ENCODE measurements at regions not wholly inside any gene's neighbourhood (a gene's known extent, or its start where the extent isn't known, plus 50 kb on each side); places are given as distances from the start of the nearest gene placed in this dataset.

GRCh38 chr17:52504081-52504480 is 345.6 kb upstream of the CA10 start:
- Histone ChIP-seq H3K27me3 (ENCODE audit: control insufficient read depth in 1 of 2, insufficient read depth in 1 of 2, low read length in 2 of 2) (no peaks in the 10 kb centered on the region), H4K8ac (ENCODE audit: low read length) (no peak overlapping the region), H3K9ac (ENCODE audit: low read length) (no peak overlapping the region), H3K23ac (ENCODE audit: low read length in 2 of 2) (no peak overlapping the region), H2BK15ac (ENCODE audit: low read depth, poor library complexity, severe bottlenecking) (no peak overlapping the region), H2BK120ac (ENCODE audit: low read depth, low read length) (no peak overlapping the region), H3K4me2 (ENCODE audit: low read length, poor library complexity, severe bottlenecking) (no peak overlapping the region), H2AK5ac (ENCODE audit: low read length, severe bottlenecking) (no peak overlapping the region), H2BK12ac (ENCODE audit: low read length in 2 of 2) (no peak overlapping the region), H3K14ac (ENCODE audit: low read length in 2 of 2) (no peak overlapping the region), H3K79me1 (replicated peaks; ENCODE audit: low read length, poor library complexity, severe bottlenecking) (no peaks in the 10 kb centered on the region), H3K9me3 (ENCODE audit: control insufficient read depth, low read length) (peaks cover 17% of the 10 kb centered on the region), H3K18ac (ENCODE audit: low read depth in 1 of 2, low read length in 2 of 2) (no peak overlapping the region), H4K91ac (ENCODE audit: low read length) (no peak overlapping the region), H2BK5ac (ENCODE audit: low read depth, low read length, poor library complexity, severe bottlenecking) (no peak overlapping the region), H3K36me3 (ENCODE audit: control insufficient read depth in 1 of 2, insufficient read depth in 2 of 2, low read depth in 1 of 2, low read length in 2 of 2) (no peaks in the 10 kb centered on the region), H2AFZ (ENCODE audit: low read depth, low read length) (no peak overlapping the region), H3K4me3 (ENCODE audit: insufficient read depth in 1 of 2, low read depth in 1 of 2, low read length in 2 of 2) (no peak overlapping the region), H3K4ac (ENCODE audit: low read depth in 1 of 2, low read length in 2 of 2) (no peak overlapping the region), H3K4me1 (ENCODE audit: control insufficient read depth, insufficient read depth, low read depth, low read length) (no peaks in the 10 kb centered on the region), H3K27ac (ENCODE audit: low read length, poor library complexity, severe bottlenecking) (no peak overlapping the region)
- DNase-seq = no peak
- 87% methylated on average over 1 of the region's 1 CpG for WGBS

- H3K4me1 ChIP-seq (ENCODE audit: control insufficient read depth, insufficient read depth, low read depth, low read length) = no peaks in the 10 kb centered on the region
- no peak overlapping the region for H3K18ac ChIP-seq (ENCODE audit: low read depth in 1 of 2, low read length in 2 of 2)
- no peak overlapping the region for H2BK12ac ChIP-seq (ENCODE audit: low read length in 2 of 2)
- H2AK5ac ChIP-seq (ENCODE audit: low read length, severe bottlenecking) = no peak overlapping the region
- H2AFZ ChIP-seq (ENCODE audit: low read depth, low read length) = no peak overlapping the region
- H3K14ac ChIP-seq (ENCODE audit: low read length in 2 of 2) = no peak overlapping the region
- no peak overlapping the region for H3K4me3 ChIP-seq (ENCODE audit: insufficient read depth in 1 of 2, low read depth in 1 of 2, low read length in 2 of 2)
- 44% methylated on average over 5 of the region's 5 CpGs for WGBS
- H4K91ac ChIP-seq (ENCODE audit: low read length) = no peak overlapping the region
- DNase-seq = no peak
- H3K79me1 ChIP-seq (replicated peaks; ENCODE audit: low read length, poor library complexity, severe bottlenecking) = no peaks in the 10 kb centered on the region
- H3K4me2 ChIP-seq (ENCODE audit: low read length, poor library complexity, severe bottlenecking) = no peak overlapping the region
- H3K36me3 ChIP-seq (ENCODE audit: control insufficient read depth in 1 of 2, insufficient read depth in 2 of 2, low read depth in 1 of 2, low read length in 2 of 2) = no peaks in the 10 kb centered on the region
- no peak overlapping the region for H2BK15ac ChIP-seq (ENCODE audit: low read depth, poor library complexity, severe bottlenecking)
- peaks cover 2% of the 10 kb centered on the region for H3K9me3 ChIP-seq (ENCODE audit: control insufficient read depth, low read length)
- no peak overlapping the region for H3K4ac ChIP-seq (ENCODE audit: low read depth in 1 of 2, low read length in 2 of 2)
- no peak overlapping the region for H2BK120ac ChIP-seq (ENCODE audit: low read depth, low read length)
- H2BK5ac ChIP-seq (ENCODE audit: low read depth, low read length, poor library complexity, severe bottlenecking) = no peak overlapping the region
- no peak overlapping the region for H3K27ac ChIP-seq (ENCODE audit: low read length, poor library complexity, severe bottlenecking)
- H4K8ac ChIP-seq (ENCODE audit: low read length) = no peak overlapping the region
- H3K9ac ChIP-seq (ENCODE audit: low read length) = no peak overlapping the region
- H3K23ac ChIP-seq (ENCODE audit: low read length in 2 of 2) = no peak overlapping the region
- H3K27me3 ChIP-seq (ENCODE audit: control insufficient read depth in 1 of 2, insufficient read depth in 1 of 2, low read length in 2 of 2) = no peaks in the 10 kb centered on the region
Observed at GRCh38 chr17:52495646-52496045, 337.1 kb upstream of the CA10 start.

GRCh38 chr17:52482271-52482670 is 323.8 kb upstream of the CA10 start:
- Histone ChIP-seq H3K23ac (ENCODE audit: low read length in 2 of 2) (no peak overlapping the region), H3K4me2 (ENCODE audit: low read length, poor library complexity, severe bottlenecking) (no peak overlapping the region), H3K4me1 (ENCODE audit: control insufficient read depth, insufficient read depth, low read depth, low read length) (no peaks in the 10 kb centered on the region), H3K14ac (ENCODE audit: low read length in 2 of 2) (no peak overlapping the region), H2BK15ac (ENCODE audit: low read depth, poor library complexity, severe bottlenecking) (no peak overlapping the region), H2BK12ac (ENCODE audit: low read length in 2 of 2) (no peak overlapping the region), H2AK5ac (ENCODE audit: low read length, severe bottlenecking) (no peak overlapping the region), H3K27ac (ENCODE audit: low read length, poor library complexity, severe bottlenecking) (no peak overlapping the region), H3K79me1 (replicated peaks; ENCODE audit: low read length, poor library complexity, severe bottlenecking) (no peaks in the 10 kb centered on the region), H3K27me3 (ENCODE audit: control insufficient read depth in 1 of 2, insufficient read depth in 1 of 2, low read length in 2 of 2) (no peaks in the 10 kb centered on the region), H4K91ac (ENCODE audit: low read length) (no peak overlapping the region), H2AFZ (ENCODE audit: low read depth, low read length) (no peak overlapping the region), H3K4me3 (ENCODE audit: insufficient read depth in 1 of 2, low read depth in 1 of 2, low read length in 2 of 2) (no peak overlapping the region), H3K18ac (ENCODE audit: low read depth in 1 of 2, low read length in 2 of 2) (no peak overlapping the region), H2BK5ac (ENCODE audit: low read depth, low read length, poor library complexity, severe bottlenecking) (no peak overlapping the region), H3K36me3 (ENCODE audit: control insufficient read depth in 1 of 2, insufficient read depth in 2 of 2, low read depth in 1 of 2, low read length in 2 of 2) (no peaks in the 10 kb centered on the region), H3K4ac (ENCODE audit: low read depth in 1 of 2, low read length in 2 of 2) (no peak overlapping the region), H3K9me3 (ENCODE audit: control insufficient read depth, low read length) (peaks cover 6% of the 10 kb centered on the region), H4K8ac (ENCODE audit: low read length) (no peak overlapping the region), H2BK120ac (ENCODE audit: low read depth, low read length) (no peak overlapping the region), H3K9ac (ENCODE audit: low read length) (no peak overlapping the region)
- WGBS = 68% methylated on average over 2 of the region's 3 CpGs
- no peak for DNase-seq

GRCh38 chr17:52477824-52478699 is 319.5 kb upstream of the CA10 start:
- no peak overlapping the region for H2AFZ ChIP-seq (ENCODE audit: low read depth, low read length)
- no peaks in the 10 kb centered on the region for H3K9me3 ChIP-seq (ENCODE audit: control insufficient read depth, low read length)
- 81% methylated on average over 9 of the region's 9 CpGs for WGBS
- H4K91ac ChIP-seq (ENCODE audit: low read length) = no peak overlapping the region
- no peak overlapping the region for H3K27ac ChIP-seq (ENCODE audit: low read length, poor library complexity, severe bottlenecking)
- no peak overlapping the region for H3K14ac ChIP-seq (ENCODE audit: low read length in 2 of 2)
- DNase-seq = no peak
- no peaks in the 10 kb centered on the region for H3K36me3 ChIP-seq (ENCODE audit: control insufficient read depth in 1 of 2, insufficient read depth in 2 of 2, low read depth in 1 of 2, low read length in 2 of 2)
- H2AK5ac ChIP-seq (ENCODE audit: low read length, severe bottlenecking) = no peak overlapping the region
- no peak overlapping the region for H4K8ac ChIP-seq (ENCODE audit: low read length)
- H3K23ac ChIP-seq (ENCODE audit: low read length in 2 of 2) = no peak overlapping the region
- H3K4me1 ChIP-seq (ENCODE audit: control insufficient read depth, insufficient read depth, low read depth, low read length) = no peaks in the 10 kb centered on the region
- H2BK15ac ChIP-seq (ENCODE audit: low read depth, poor library complexity, severe bottlenecking) = no peak overlapping the region
- no peak overlapping the region for H2BK12ac ChIP-seq (ENCODE audit: low read length in 2 of 2)
- H2BK5ac ChIP-seq (ENCODE audit: low read depth, low read length, poor library complexity, severe bottlenecking) = no peak overlapping the region
- no peak overlapping the region for H2BK120ac ChIP-seq (ENCODE audit: low read depth, low read length)
- no peak overlapping the region for H3K9ac ChIP-seq (ENCODE audit: low read length)
- H3K4me3 ChIP-seq (ENCODE audit: insufficient read depth in 1 of 2, low read depth in 1 of 2, low read length in 2 of 2) = no peak overlapping the region
- no peaks in the 10 kb centered on the region for H3K79me1 ChIP-seq (replicated peaks; ENCODE audit: low read length, poor library complexity, severe bottlenecking)
- no peak overlapping the region for H3K4ac ChIP-seq (ENCODE audit: low read depth in 1 of 2, low read length in 2 of 2)
- H3K4me2 ChIP-seq (ENCODE audit: low read length, poor library complexity, severe bottlenecking) = no peak overlapping the region
- no peak overlapping the region for H3K18ac ChIP-seq (ENCODE audit: low read depth in 1 of 2, low read length in 2 of 2)
- H3K27me3 ChIP-seq (ENCODE audit: control insufficient read depth in 1 of 2, insufficient read depth in 1 of 2, low read length in 2 of 2) = no peaks in the 10 kb centered on the region

Data from mesenchymal stem cell (in vitro differentiated cells and primary cell).